Fibroblast of mammary gland (primary cell): ENCODE measurements at regions not wholly inside any gene's neighbourhood (a gene's known extent, or its start where the extent isn't known, plus 50 kb on each side); places are given as distances from the start of the nearest gene placed in this dataset.
"Not testable (repeated sequence)": the region's sequence is repeated elsewhere in the genome, so short reads cannot be mapped to it uniquely, and the experiment has no call there.

Experiments
- DNase-seq: peaks from one replicate; pipeline ENCODE4 v3.0.0-alpha.2; 2010; ENCODE audit warnings: low read depth
- H3K4me3 ChIP-seq: 2 replicates; pipeline ENCODE4 v1.5.1; 2011; ENCODE audit warnings: low read depth, mild to moderate bottlenecking, low read length, moderate library complexity; ENCODE audit not compliant: control insufficient read depth
- TF ChIP-seq, protein P1 (sequence below): conservative IDR thresholded peaks from 2 replicates; pipeline ENCODE4 v1.5.1; 2011; ENCODE audit warnings: low read depth, low read length, inconsistent platforms; ENCODE audit not compliant: control insufficient read depth, insufficient read depth

GRCh38 chr3:162956711-162957110 lies 1460.1 kb downstream of the OTOL1 start:
- no peak overlapping the region for H3K4me3 ChIP-seq
- DNase-seq = no peak
- TF ChIP-seq, protein P1, sequence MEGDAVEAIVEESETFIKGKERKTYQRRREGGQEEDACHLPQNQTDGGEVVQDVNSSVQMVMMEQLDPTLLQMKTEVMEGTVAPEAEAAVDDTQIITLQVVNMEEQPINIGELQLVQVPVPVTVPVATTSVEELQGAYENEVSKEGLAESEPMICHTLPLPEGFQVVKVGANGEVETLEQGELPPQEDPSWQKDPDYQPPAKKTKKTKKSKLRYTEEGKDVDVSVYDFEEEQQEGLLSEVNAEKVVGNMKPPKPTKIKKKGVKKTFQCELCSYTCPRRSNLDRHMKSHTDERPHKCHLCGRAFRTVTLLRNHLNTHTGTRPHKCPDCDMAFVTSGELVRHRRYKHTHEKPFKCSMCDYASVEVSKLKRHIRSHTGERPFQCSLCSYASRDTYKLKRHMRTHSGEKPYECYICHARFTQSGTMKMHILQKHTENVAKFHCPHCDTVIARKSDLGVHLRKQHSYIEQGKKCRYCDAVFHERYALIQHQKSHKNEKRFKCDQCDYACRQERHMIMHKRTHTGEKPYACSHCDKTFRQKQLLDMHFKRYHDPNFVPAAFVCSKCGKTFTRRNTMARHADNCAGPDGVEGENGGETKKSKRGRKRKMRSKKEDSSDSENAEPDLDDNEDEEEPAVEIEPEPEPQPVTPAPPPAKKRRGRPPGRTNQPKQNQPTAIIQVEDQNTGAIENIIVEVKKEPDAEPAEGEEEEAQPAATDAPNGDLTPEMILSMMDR = no peak

GRCh38 chr3:162960269-162960668 lies 1463.7 kb downstream of the OTOL1 start:
- DNase-seq = no peak
- TF ChIP-seq, protein P1 = no peak
- H3K4me3 ChIP-seq = no peak overlapping the region

DNA sequence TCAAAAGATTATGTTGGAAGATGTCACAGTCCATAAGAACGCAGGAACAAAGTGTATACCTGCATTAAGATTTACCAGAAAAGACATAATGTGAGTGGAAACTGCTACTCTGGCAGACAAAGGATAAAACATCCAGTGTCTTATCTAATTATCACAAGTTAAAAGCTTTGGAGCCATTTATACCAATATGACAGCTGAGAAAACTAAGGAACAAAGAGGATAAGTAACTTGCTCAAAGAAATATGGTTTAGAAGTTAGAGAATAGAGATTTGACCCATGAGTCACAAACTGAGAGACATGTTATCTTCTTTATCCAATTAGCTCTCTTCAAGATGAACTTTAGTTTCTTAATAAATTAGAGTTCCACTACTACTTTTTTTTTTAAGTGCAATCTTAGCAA lies 1473.7 kb downstream of the OTOL1 start:
- no peak overlapping the region for H3K4me3 ChIP-seq
- DNase-seq = no peak
- TF ChIP-seq, protein P1 = no peak

DNA sequence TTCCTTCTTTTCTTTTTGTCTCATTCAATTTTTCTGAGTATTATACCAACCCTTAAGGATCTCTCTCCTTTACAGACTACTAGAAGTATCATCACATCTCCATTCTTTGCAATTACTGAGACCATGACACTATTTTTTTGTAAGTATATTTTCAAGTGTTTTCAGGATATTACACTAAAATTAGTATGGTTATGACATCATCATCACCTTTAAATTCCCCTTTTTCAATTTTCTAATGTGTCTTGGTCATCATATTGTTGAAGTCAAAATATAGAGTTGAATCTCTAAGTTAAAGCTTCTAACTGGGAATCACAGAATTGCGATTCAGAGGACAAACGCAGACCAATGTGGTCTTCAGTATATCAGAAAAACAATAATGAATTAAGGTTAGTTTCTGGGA lies 1475.1 kb downstream of the OTOL1 start:
- H3K4me3 ChIP-seq = no peak overlapping the region
- no peak for DNase-seq
- TF ChIP-seq, protein P1 = no peak

GRCh38 chr3:162973428-162973917 lies 1476.9 kb downstream of the OTOL1 start:
- no peak for DNase-seq
- TF ChIP-seq, protein P1 = no peak
- no peak overlapping the region for H3K4me3 ChIP-seq

DNA sequence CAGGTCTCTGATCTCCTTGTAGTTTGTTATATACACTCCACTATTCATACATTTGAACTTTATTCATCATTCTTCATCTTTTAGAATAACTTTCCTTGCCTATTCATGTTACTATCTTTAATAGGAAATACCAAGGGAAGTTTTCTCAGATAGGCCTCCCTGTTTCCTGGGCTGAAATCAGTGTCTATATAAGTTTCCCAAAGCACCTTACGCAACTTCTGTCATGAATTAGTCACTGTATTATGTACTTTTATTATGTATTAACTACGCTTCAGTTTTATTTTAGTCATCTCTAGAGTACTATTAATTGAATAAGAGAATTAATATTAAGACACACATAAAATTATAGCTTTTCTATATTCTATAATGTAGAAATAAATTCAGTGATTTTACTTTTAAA lies 1481.5 kb downstream of the OTOL1 start:
- peak; percentile 18 for DNase-seq
- TF ChIP-seq, protein P1 = no peak

GRCh38 chr3:162984746-162985145 lies 1488.1 kb downstream of the OTOL1 start:
- TF ChIP-seq, protein P1 = no peak
- H3K4me3 ChIP-seq = no peak overlapping the region
- DNase-seq = no peak

More for the DNA sequence above, 1481.5 kb downstream of the OTOL1 start:
- no peak overlapping the region for H3K4me3 ChIP-seq

- H3K4me3 ChIP-seq, DNase-seq: not testable (repeated sequence)
These were observed 1490.6 kb downstream of the OTOL1 start for GRCh38 chr3:162987085-162987794.
